ENCODE measurements at regions not wholly inside any gene's neighbourhood (a gene's known extent, or its start where the extent isn't known, plus 50 kb on each side); places are given as distances from the start of the nearest gene placed in this dataset.
"Not testable (repeated sequence)": the region's sequence is repeated elsewhere in the genome, so short reads cannot be mapped to it uniquely, and the experiment has no call there.

- no peak overlapping the region for H3K4me3 ChIP-seq
- H3K9me3 ChIP-seq (ENCODE audit: control insufficient read depth in 4 of 4, insufficient read depth in 3 of 4, low read length in 3 of 4) = peaks cover 0 to 13% (median 1%) of the 10 kb centered on the region in 4 donors
- no peak overlapping the region for H3K9ac ChIP-seq (ENCODE audit: insufficient read depth in 1 of 2, low read length in 2 of 2)
- no peaks in the 10 kb centered on the region for H3K4me1 ChIP-seq (ENCODE audit: control insufficient read depth in 5 of 5, insufficient read depth in 5 of 5, low read length in 5 of 5)
- DNase-seq (no peak), ATAC-seq (ENCODE audit: insufficient read depth, low FRiP score) (no peak)
- WGBS, 2 donors = 86 to 88% methylated on average over 4 of the region's 4 CpGs
- H3K36me3 ChIP-seq (ENCODE audit: control insufficient read depth in 4 of 4, insufficient read depth in 4 of 4, low read length in 4 of 4) = no peaks in the 10 kb centered on the region
- H3K27ac ChIP-seq (ENCODE audit: low read depth in 1 of 2, low read length in 1 of 2) = no peak overlapping the region
- TF ChIP-seq CTCF (IDR thresholded peaks at IDR 0.05; ENCODE audit: control extremely low read depth, extremely low read depth) = no peak
- H3K27me3 ChIP-seq (ENCODE audit: control insufficient read depth in 3 of 3, insufficient read depth in 3 of 3, low read length in 2 of 3) = no peaks in the 10 kb centered on the region
Measured at GRCh38 chr4:85029453-85029852, 63.0 kb upstream of the WDFY3 start.

GRCh38 chr4:85030156-85030555 lies 63.7 kb upstream of the WDFY3 start:
- Histone ChIP-seq H3K27me3 (ENCODE audit: control insufficient read depth in 3 of 3, insufficient read depth in 3 of 3, low read length in 2 of 3) (no peaks in the 10 kb centered on the region), H3K27ac (ENCODE audit: low read depth in 1 of 2, low read length in 1 of 2) (no peak overlapping the region), H3K9ac (ENCODE audit: insufficient read depth in 1 of 2, low read length in 2 of 2) (no peak overlapping the region), H3K36me3 (ENCODE audit: control insufficient read depth in 4 of 4, insufficient read depth in 4 of 4, low read length in 4 of 4) (no peaks in the 10 kb centered on the region), H3K4me1 (ENCODE audit: control insufficient read depth in 5 of 5, insufficient read depth in 5 of 5, low read length in 5 of 5) (no peaks in the 10 kb centered on the region), H3K4me3 (no peak overlapping the region), H3K9me3 (ENCODE audit: control insufficient read depth in 4 of 4, insufficient read depth in 3 of 4, low read length in 3 of 4) (peaks cover 0 to 13% (median 1%) of the 10 kb centered on the region in 4 donors)
- 91 to 93% methylated on average over 3 of the region's 3 CpGs for WGBS, 2 donors
- DNase-seq (no peak), ATAC-seq (ENCODE audit: insufficient read depth, low FRiP score) (no peak)
- TF ChIP-seq CTCF (IDR thresholded peaks at IDR 0.05; ENCODE audit: control extremely low read depth, extremely low read depth) = no peak

GRCh38 chr4:85033838-85034237 lies 67.3 kb upstream of the WDFY3 start:
- H3K27me3 ChIP-seq (ENCODE audit: control insufficient read depth in 3 of 3, insufficient read depth in 3 of 3, low read length in 2 of 3); H3K4me3 ChIP-seq; H3K9ac ChIP-seq (ENCODE audit: insufficient read depth in 1 of 2, low read length in 2 of 2); H3K4me1 ChIP-seq (ENCODE audit: control insufficient read depth in 5 of 5, insufficient read depth in 5 of 5, low read length in 5 of 5); H3K27ac ChIP-seq (ENCODE audit: low read depth in 1 of 2, low read length in 1 of 2); H3K36me3 ChIP-seq (ENCODE audit: control insufficient read depth in 4 of 4, insufficient read depth in 4 of 4, low read length in 4 of 4); DNase-seq; ATAC-seq (ENCODE audit: insufficient read depth, low FRiP score): not testable (repeated sequence)
- WGBS, 2 donors = 92 to 98% methylated on average over 6 of the region's 6 CpGs
- peaks cover 0 to 13% (median 1%) of the 10 kb centered on the region in 4 donors for H3K9me3 ChIP-seq (ENCODE audit: control insufficient read depth in 4 of 4, insufficient read depth in 3 of 4, low read length in 3 of 4)

GRCh38 chr4:85039526-85039925 lies 73.0 kb upstream of the WDFY3 start:
- no peaks in the 10 kb centered on the region for H3K36me3 ChIP-seq (ENCODE audit: control insufficient read depth in 4 of 4, insufficient read depth in 4 of 4, low read length in 4 of 4)
- no peaks in the 10 kb centered on the region for H3K27me3 ChIP-seq (ENCODE audit: control insufficient read depth in 3 of 3, insufficient read depth in 3 of 3, low read length in 2 of 3)
- H3K9ac ChIP-seq (ENCODE audit: insufficient read depth in 1 of 2, low read length in 2 of 2) = no peak overlapping the region
- no peak overlapping the region for H3K4me3 ChIP-seq
- no peak for DNase-seq
- 80 to 81% methylated on average over 1 of the region's 1 CpG for WGBS, 2 donors
- no peaks in the 10 kb centered on the region for H3K4me1 ChIP-seq (ENCODE audit: control insufficient read depth in 5 of 5, insufficient read depth in 5 of 5, low read length in 5 of 5)
- no peak for ATAC-seq (ENCODE audit: insufficient read depth, low FRiP score)
- no peak for TF ChIP-seq CTCF (IDR thresholded peaks at IDR 0.05; ENCODE audit: control extremely low read depth, extremely low read depth)
- H3K9me3 ChIP-seq (ENCODE audit: control insufficient read depth in 4 of 4, insufficient read depth in 3 of 4, low read length in 3 of 4) = peaks cover 0 to 4% (median 0%) of the 10 kb centered on the region in 4 donors
- H3K27ac ChIP-seq (ENCODE audit: low read depth in 1 of 2, low read length in 1 of 2) = no peak overlapping the region

GRCh38 chr4:85043812-85044496 lies 77.5 kb upstream of the WDFY3 start:
- ATAC-seq (ENCODE audit: insufficient read depth, low FRiP score); H3K27me3 ChIP-seq (ENCODE audit: control insufficient read depth in 3 of 3, insufficient read depth in 3 of 3, low read length in 2 of 3); H3K4me1 ChIP-seq (ENCODE audit: control insufficient read depth in 5 of 5, insufficient read depth in 5 of 5, low read length in 5 of 5); H3K27ac ChIP-seq (ENCODE audit: low read depth in 1 of 2, low read length in 1 of 2); H3K9ac ChIP-seq (ENCODE audit: insufficient read depth in 1 of 2, low read length in 2 of 2); H3K36me3 ChIP-seq (ENCODE audit: control insufficient read depth in 4 of 4, insufficient read depth in 4 of 4, low read length in 4 of 4); H3K4me3 ChIP-seq; DNase-seq; H3K9me3 ChIP-seq (ENCODE audit: control insufficient read depth in 4 of 4, insufficient read depth in 3 of 4, low read length in 3 of 4): not testable (repeated sequence)
- WGBS, 2 donors = 86 to 90% methylated on average over 6 of the region's 6 CpGs
